Keratinocyte (primary cell): ENCODE measurements at regions not wholly inside any gene's neighbourhood (a gene's known extent, or its start where the extent isn't known, plus 50 kb on each side); places are given as distances from the start of the nearest gene placed in this dataset.

Source experiments
- DNase-seq: peaks from one replicate; pipeline ENCODE4 v3.0.0-alpha.2; 2011; ENCODE audit warnings: low read depth, missing footprints, low spot score
- FAIRE-seq: peaks from 2 replicates; lab custom pipeline; 2011; peaks lifted over from hg19 to GRCh38; lab: Jason Lieb, UNC
- H2AFZ ChIP-seq: 2 replicates; pipeline ENCODE4 v1.6.0; 2012; ENCODE audit warnings: low read length, control low read depth, inconsistent platforms; ENCODE audit not compliant: control insufficient read depth
- H3K27ac ChIP-seq: 2 replicates; pipeline ENCODE4 v1.5.1; 2011; ENCODE audit warnings: low read length; ENCODE audit not compliant: control insufficient read depth, insufficient read depth
- H3K27me3 ChIP-seq: 3 replicates; pipeline ENCODE4 v1.6.0; 2011; ENCODE audit warnings: low read length; ENCODE audit not compliant: control insufficient read depth, insufficient read depth; ENCODE audit errors: extremely low read depth
- H3K36me3 ChIP-seq, 2 experiments: 2 replicates in 1 of 2; 3 replicates in 1 of 2; pipeline ENCODE4 v1.5.1; 2011; ENCODE audit warnings: low read length in 2 of 2, mild to moderate bottlenecking in 1 of 2; ENCODE audit not compliant: control insufficient read depth in 2 of 2, insufficient read depth in 2 of 2; ENCODE audit errors: extremely low read depth in 1 of 2
- H3K4me1 ChIP-seq: 3 replicates; pipeline ENCODE4 v1.5.1; 2011; ENCODE audit warnings: low read length; ENCODE audit not compliant: control insufficient read depth, insufficient read depth; ENCODE audit errors: extremely low read depth
- H3K4me2 ChIP-seq: 3 replicates; pipeline ENCODE4 v1.6.0; 2011; ENCODE audit warnings: low read depth, low read length; ENCODE audit not compliant: control insufficient read depth, insufficient read depth; ENCODE audit errors: extremely low read depth
- H3K4me3 ChIP-seq, 3 experiments: fragments of 200-600 bp in 1 of 3; sonication (generic) in 1 of 3; 2 replicates in 2 of 3; 3 replicates in 1 of 3; pipeline ENCODE4 v1.5.1; 2011 to 2016; ENCODE audit warnings: low read length in 3 of 3, mild to moderate bottlenecking in 3 of 3, control low read depth in 2 of 3, inconsistent platforms in 1 of 3, low read depth in 1 of 3, mixed read lengths in 1 of 3, mixed run types in 1 of 3, moderate library complexity in 1 of 3; ENCODE audit not compliant: control insufficient read depth in 2 of 3, insufficient read depth in 2 of 3; ENCODE audit errors: extremely low read depth in 1 of 3
- H3K79me2 ChIP-seq: 2 replicates; pipeline ENCODE4 v1.6.0; 2012; ENCODE audit warnings: low read length; ENCODE audit not compliant: control insufficient read depth, insufficient read depth
- H3K9ac ChIP-seq: 3 replicates; pipeline ENCODE4 v1.6.0; 2011; ENCODE audit warnings: low read length; ENCODE audit not compliant: control insufficient read depth, insufficient read depth; ENCODE audit errors: extremely low read depth
- H3K9me1 ChIP-seq: 3 replicates; pipeline ENCODE4 v1.6.0; 2011; ENCODE audit warnings: low read length; ENCODE audit not compliant: control insufficient read depth, insufficient read depth; ENCODE audit errors: extremely low read depth
- H3K9me3 ChIP-seq: 2 replicates; pipeline ENCODE4 v1.5.1; 2012; ENCODE audit warnings: low read depth, low read length; ENCODE audit not compliant: control insufficient read depth
- H4K20me1 ChIP-seq: 3 replicates; pipeline ENCODE4 v1.6.0; 2011; ENCODE audit warnings: low read length; ENCODE audit not compliant: control insufficient read depth, insufficient read depth; ENCODE audit errors: extremely low read depth
- CTCF ChIP-seq, 3 experiments: IDR thresholded peaks in 1 of 3; conservative IDR thresholded peaks in 1 of 3; optimal IDR thresholded peaks in 1 of 3; 2 replicates in 2 of 3; 3 replicates in 1 of 3; pipeline versions ENCODE3 to v1.5.1; 2011; ENCODE audit warnings: low read length in 3 of 3, mild to moderate bottlenecking in 3 of 3, moderate library complexity in 2 of 3, control low read depth in 1 of 3, inconsistent platforms in 1 of 3; ENCODE audit not compliant: insufficient read depth in 2 of 3; ENCODE audit errors: extremely low read depth in 1 of 3
- EZH2 ChIP-seq: IDR thresholded peaks from one replicate; pipeline ENCODE4 v1.6.1; 2012; ENCODE audit warnings: inconsistent platforms, mild to moderate bottlenecking, low read length, moderate library complexity
- dilution Hi-C: fragments of 300-500 bp; cut with MboI; formaldehyde crosslinking; loops from one replicate; pipeline ENCODE4 v1.7.0; 2020; ENCODE audit warnings: low sequenced_read_pairs; ENCODE audit not compliant: extremely low pct_ligation_motif_present

- no peak overlapping the region for H3K4me2 ChIP-seq
- H3K27ac ChIP-seq = no peak overlapping the region
- no peaks in the 10 kb centered on the region for H3K27me3 ChIP-seq
- H3K9ac ChIP-seq = no peak overlapping the region
- TF ChIP-seq EZH2 (no peak), CTCF (optimal IDR thresholded peaks at IDR 0.05 in 1 of 3, IDR thresholded peaks at IDR 0.05 in 1 of 3, conservative IDR thresholded peaks at IDR 0.05 in 1 of 3; ENCODE audit: extremely low read depth in 1 of 3, insufficient read depth in 2 of 3, low read length in 3 of 3) (no peak)
- dilution Hi-C loops = no loop called here
- H2AFZ ChIP-seq = no peak overlapping the region
- FAIRE-seq (no peak), DNase-seq (no peak)
- no peak overlapping the region for H3K4me3 ChIP-seq
- H3K4me1 ChIP-seq = no peaks in the 10 kb centered on the region
- no peaks in the 10 kb centered on the region for H3K79me2 ChIP-seq
- peaks cover 2% of the 10 kb centered on the region for H3K9me3 ChIP-seq
- H3K9me1 ChIP-seq = no peaks in the 10 kb centered on the region
- no peaks in the 10 kb centered on the region for H4K20me1 ChIP-seq
- no peaks in the 10 kb centered on the region for H3K36me3 ChIP-seq
Measured at GRCh38 chr4:179977378-179977777, 2265.8 kb upstream of the TENM3 start.

- Histone ChIP-seq H3K4me1 (no peaks in the 10 kb centered on the region), H2AFZ (no peak overlapping the region), H3K9ac (no peak overlapping the region), H3K36me3 (no peaks in the 10 kb centered on the region), H3K9me3 (no peaks in the 10 kb centered on the region), H4K20me1 (no peaks in the 10 kb centered on the region), H3K4me2 (no peak overlapping the region), H3K9me1 (no peaks in the 10 kb centered on the region), H3K27me3 (no peaks in the 10 kb centered on the region), H3K79me2 (no peaks in the 10 kb centered on the region), H3K4me3 (no peak overlapping the region), H3K27ac (no peak overlapping the region)
- FAIRE-seq (no peak), DNase-seq (no peak)
- no peak for TF ChIP-seq CTCF (optimal IDR thresholded peaks at IDR 0.05 in 1 of 3, IDR thresholded peaks at IDR 0.05 in 1 of 3, conservative IDR thresholded peaks at IDR 0.05 in 1 of 3; ENCODE audit: extremely low read depth in 1 of 3, insufficient read depth in 2 of 3, low read length in 3 of 3)
- no peak for TF ChIP-seq EZH2
- dilution Hi-C loops = no loop called here
Measured at GRCh38 chr4:179981161-179981560, 2262.0 kb upstream of the TENM3 start.
